ENCODE measurements at regions not wholly inside any gene's neighbourhood (a gene's known extent, or its start where the extent isn't known, plus 50 kb on each side); places are given as distances from the start of the nearest gene placed in this dataset.

GRCh38 chr2:128625421-128625820 is 306.8 kb upstream of the HS6ST1 start:
- Histone ChIP-seq H4K20me1 (replicated peaks; ENCODE audit: control insufficient read depth, insufficient read depth, low read length) (no peaks in the 10 kb centered on the region; the same call in none of the 2 replicates), H3K9me1 (ENCODE audit: control insufficient read depth, insufficient read depth, low read length) (no peaks in the 10 kb centered on the region), H3K9me3 (replicated peaks; ENCODE audit: control insufficient read depth, insufficient read depth, low read depth, low read length) (no peaks in the 10 kb centered on the region), H3K4me2 (ENCODE audit: insufficient read depth, low read length) (no peak overlapping the region), H3K27ac (ENCODE audit: extremely low read depth, low read depth, low read length) (no peak overlapping the region), H3K4me1 (replicated peaks in 1 of 2; ENCODE audit: control insufficient read depth in 2 of 2, insufficient read depth in 2 of 2, low read length in 2 of 2) (no peaks in the 10 kb centered on the region), H3K27me3 (ENCODE audit: control insufficient read depth in 2 of 2, insufficient read depth in 2 of 2, low read length in 2 of 2) (peaks cover 9 to 39% of the 10 kb centered on the region in 2 experiments; a peak in 4 of 5 replicates), H2AFZ (ENCODE audit: low read depth, low read length) (no peak overlapping the region), H3K9ac (ENCODE audit: insufficient read depth in 1 of 2, low read depth in 2 of 2, low read length in 2 of 2) (no peak overlapping the region), H3K79me2 (ENCODE audit: control insufficient read depth, insufficient read depth, low read length) (no peaks in the 10 kb centered on the region), H3K4me3 (no peak overlapping the region), H3K36me3 (ENCODE audit: control insufficient read depth, insufficient read depth, low read length) (no peaks in the 10 kb centered on the region)
- ATAC-seq (no peak), DNase-seq (ENCODE audit: extremely low read depth in 1 of 4, low spot score in 3 of 4) (no peak), FAIRE-seq (no peak)
- POLR2A ChIA-PET = no interaction called here
- WGBS (ENCODE audit: insufficient coverage, low coverage, missing lambda C conversion rate) = 0% methylated on average over 7 of the region's 8 CpGs
- in situ Hi-C loops (cut with MboI) = no loop called here
- TF ChIP-seq DPF2 (IDR thresholded peaks at IDR 0.05) (no peak), SNAPC5 (CRISPR knock-in tag; IDR thresholded peaks at IDR 0.05) (no peak), IRF1 (CRISPR knock-in tag; IDR thresholded peaks at IDR 0.05; ENCODE audit: borderline replicate concordance) (no peak), SMARCE1 (IDR thresholded peaks at IDR 0.05) (no peak)
- CTCF ChIA-PET (ENCODE audit: low intra/inter-chr PET ratio) = no interaction called here
- intact Hi-C loops (cut with micrococcal nuclease) = no loop called here
- BruUV-seq (replicated peaks) = no TSS peak

- Histone ChIP-seq H3K27me3 (ENCODE audit: control insufficient read depth in 2 of 2, insufficient read depth in 2 of 2, low read length in 2 of 2) (peaks cover 9 to 46% of the 10 kb centered on the region in 2 experiments; a peak in 4 of 5 replicates), H3K4me1 (replicated peaks in 1 of 2; ENCODE audit: control insufficient read depth in 2 of 2, insufficient read depth in 2 of 2, low read length in 2 of 2) (no peaks in the 10 kb centered on the region), H3K4me3 (no peak overlapping the region), H3K9ac (ENCODE audit: insufficient read depth in 1 of 2, low read depth in 2 of 2, low read length in 2 of 2) (no peak overlapping the region), H2AFZ (ENCODE audit: low read depth, low read length) (no peak overlapping the region), H3K9me3 (replicated peaks; ENCODE audit: control insufficient read depth, insufficient read depth, low read depth, low read length) (no peaks in the 10 kb centered on the region), H3K9me1 (ENCODE audit: control insufficient read depth, insufficient read depth, low read length) (no peaks in the 10 kb centered on the region), H4K20me1 (replicated peaks; ENCODE audit: control insufficient read depth, insufficient read depth, low read length) (no peaks in the 10 kb centered on the region; the same call in none of the 2 replicates), H3K27ac (ENCODE audit: extremely low read depth, low read depth, low read length) (no peak overlapping the region), H3K36me3 (ENCODE audit: control insufficient read depth, insufficient read depth, low read length) (no peaks in the 10 kb centered on the region), H3K4me2 (ENCODE audit: insufficient read depth, low read length) (no peak overlapping the region), H3K79me2 (ENCODE audit: control insufficient read depth, insufficient read depth, low read length) (no peaks in the 10 kb centered on the region)
- FAIRE-seq (no peak), ATAC-seq (no peak), DNase-seq (ENCODE audit: extremely low read depth in 1 of 4, low spot score in 3 of 4) (no peak)
- no TSS peak for BruUV-seq (replicated peaks)
- in situ Hi-C loops (cut with MboI) (no loop called here), intact Hi-C loops (cut with micrococcal nuclease) (no loop called here)
- POLR2A ChIA-PET = no interaction called here
- CTCF ChIA-PET (ENCODE audit: low intra/inter-chr PET ratio) = no interaction called here
- 1% methylated on average over 11 of the region's 12 CpGs for WGBS (ENCODE audit: insufficient coverage, low coverage, missing lambda C conversion rate)
- no peak for TF ChIP-seq ESRRA (IDR thresholded peaks at IDR 0.05; ENCODE audit: borderline replicate concordance, low read depth)
- no peak for TF ChIP-seq HBP1 (CRISPR knock-in tag; IDR thresholded peaks at IDR 0.05)
- no peak for TF ChIP-seq RBM39 (optimal IDR thresholded peaks at IDR 0.05; ENCODE audit: low read depth, low read length)
- no peak for TF ChIP-seq NFE2 (IDR thresholded peaks at IDR 0.05; ENCODE audit: low read depth)
- TF ChIP-seq ZNF518B (CRISPR knock-in tag; IDR thresholded peaks at IDR 0.05) = no peak
- no peak for TF ChIP-seq CSDE1 (IDR thresholded peaks at IDR 0.05)
Measured at GRCh38 chr2:128625963-128626759, 307.5 kb upstream of the HS6ST1 start.
